A549 (cell line): ENCODE measurements at regions not wholly inside any gene's neighbourhood (a gene's known extent, or its start where the extent isn't known, plus 50 kb on each side); places are given as distances from the start of the nearest gene placed in this dataset.

ENCODE experiments used
- BHLHE40 ChIP-seq: IDR thresholded peaks from 2 replicates; pipeline ENCODE4 v1.6.1; 2012; ENCODE audit warnings: low read depth, low read length, inconsistent platforms
- FOSL2 ChIP-seq, 2 experiments: fragments of 450-650 bp in 1 of 2; fragments of >200 bp in 1 of 2; sonication (Bioruptor Twin) in 1 of 2; formaldehyde crosslinking; IDR thresholded peaks; 2 replicates each; pipeline versions ENCODE4 v1.5.0 to v1.6.1; 2016 to 2020; ENCODE audit warnings: mild to moderate bottlenecking in 1 of 2, moderate library complexity in 1 of 2
- POLR2A ChIP-seq: IDR thresholded peaks from 2 replicates; pipeline ENCODE4 v1.6.1; 2012; ENCODE audit warnings: mild to moderate bottlenecking, low read length
- POLR2AphosphoS2 ChIP-seq: conservative IDR thresholded peaks from 2 replicates; pipeline ENCODE4 v1.6.1; 2012; ENCODE audit warnings: low read length, improper control_type of control experiment, inconsistent platforms
- RCOR1 ChIP-seq: fragments of 150-350 bp; IDR thresholded peaks from 2 replicates; pipeline ENCODE4 v1.6.1; 2014; ENCODE audit warnings: antibody characterized with exemption, low read length, low read depth
- ZFP36 ChIP-seq: fragments of 450-650 bp; IDR thresholded peaks from 2 replicates; pipeline ENCODE4 v1.6.1; 2014; ENCODE audit warnings: borderline replicate concordance; ENCODE audit not compliant: partially characterized antibody
- TF ChIP-seq, protein P1 (sequence below): fragments of 150-350 bp; IDR thresholded peaks from 2 replicates; pipeline ENCODE4 v1.6.1; 2014; ENCODE audit warnings: low read depth, mild to moderate bottlenecking, low read length
- TF ChIP-seq, protein P2 (sequence below): fragments of >200 bp; sonication (Bioruptor Twin); formaldehyde crosslinking; IDR thresholded peaks from 3 replicates; pipeline ENCODE4 v1.5.1; 2016
- TF ChIP-seq, protein P3 (sequence below): fragments of 200-600 bp; sonication (generic); IDR thresholded peaks from 2 replicates; pipeline ENCODE4 v1.6.1; 2016; ENCODE audit warnings: antibody characterized with exemption, mild to moderate bottlenecking, moderate library complexity
- TF ChIP-seq, protein P4 (sequence below): IDR thresholded peaks from 2 replicates; pipeline ENCODE4 v1.6.1; 2012; ENCODE audit warnings: low read depth, borderline replicate concordance

DNA sequence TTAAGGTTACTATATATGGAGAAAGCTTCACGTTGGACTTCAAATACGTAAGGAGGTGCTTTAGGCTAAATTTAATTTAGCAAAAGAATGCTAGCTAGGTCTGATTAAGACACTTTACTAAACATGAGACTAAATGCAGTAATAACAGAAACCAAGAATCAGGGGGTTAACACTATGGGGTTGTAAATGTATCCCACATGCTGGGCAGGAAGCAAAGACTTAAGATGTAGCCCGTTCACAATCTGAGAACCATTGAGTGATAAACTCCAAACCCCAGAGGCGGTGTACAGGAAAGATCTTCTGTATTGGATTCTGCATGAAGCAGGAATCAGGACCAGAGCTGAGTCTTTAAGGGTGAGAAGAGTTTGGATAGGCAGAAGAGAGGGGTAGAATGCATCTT is 60.4 kb downstream of the FZD1 start:
- TF ChIP-seq ZFP36 (no peak), RCOR1 (no peak), BHLHE40 (no peak), POLR2AphosphoS2 (no peak), FOSL2 (IDR thresholded peaks at IDR 0.05) (no peak), FOSL2 (CRISPR knock-in tag; IDR thresholded peaks at IDR 0.05) (no peak), POLR2A (no peak)
- TF ChIP-seq, protein P1, sequence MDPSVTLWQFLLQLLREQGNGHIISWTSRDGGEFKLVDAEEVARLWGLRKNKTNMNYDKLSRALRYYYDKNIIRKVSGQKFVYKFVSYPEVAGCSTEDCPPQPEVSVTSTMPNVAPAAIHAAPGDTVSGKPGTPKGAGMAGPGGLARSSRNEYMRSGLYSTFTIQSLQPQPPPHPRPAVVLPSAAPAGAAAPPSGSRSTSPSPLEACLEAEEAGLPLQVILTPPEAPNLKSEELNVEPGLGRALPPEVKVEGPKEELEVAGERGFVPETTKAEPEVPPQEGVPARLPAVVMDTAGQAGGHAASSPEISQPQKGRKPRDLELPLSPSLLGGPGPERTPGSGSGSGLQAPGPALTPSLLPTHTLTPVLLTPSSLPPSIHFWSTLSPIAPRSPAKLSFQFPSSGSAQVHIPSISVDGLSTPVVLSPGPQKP = no peak
- TF ChIP-seq, protein P2, sequence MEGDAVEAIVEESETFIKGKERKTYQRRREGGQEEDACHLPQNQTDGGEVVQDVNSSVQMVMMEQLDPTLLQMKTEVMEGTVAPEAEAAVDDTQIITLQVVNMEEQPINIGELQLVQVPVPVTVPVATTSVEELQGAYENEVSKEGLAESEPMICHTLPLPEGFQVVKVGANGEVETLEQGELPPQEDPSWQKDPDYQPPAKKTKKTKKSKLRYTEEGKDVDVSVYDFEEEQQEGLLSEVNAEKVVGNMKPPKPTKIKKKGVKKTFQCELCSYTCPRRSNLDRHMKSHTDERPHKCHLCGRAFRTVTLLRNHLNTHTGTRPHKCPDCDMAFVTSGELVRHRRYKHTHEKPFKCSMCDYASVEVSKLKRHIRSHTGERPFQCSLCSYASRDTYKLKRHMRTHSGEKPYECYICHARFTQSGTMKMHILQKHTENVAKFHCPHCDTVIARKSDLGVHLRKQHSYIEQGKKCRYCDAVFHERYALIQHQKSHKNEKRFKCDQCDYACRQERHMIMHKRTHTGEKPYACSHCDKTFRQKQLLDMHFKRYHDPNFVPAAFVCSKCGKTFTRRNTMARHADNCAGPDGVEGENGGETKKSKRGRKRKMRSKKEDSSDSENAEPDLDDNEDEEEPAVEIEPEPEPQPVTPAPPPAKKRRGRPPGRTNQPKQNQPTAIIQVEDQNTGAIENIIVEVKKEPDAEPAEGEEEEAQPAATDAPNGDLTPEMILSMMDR = no peak
- TF ChIP-seq, protein P3, sequence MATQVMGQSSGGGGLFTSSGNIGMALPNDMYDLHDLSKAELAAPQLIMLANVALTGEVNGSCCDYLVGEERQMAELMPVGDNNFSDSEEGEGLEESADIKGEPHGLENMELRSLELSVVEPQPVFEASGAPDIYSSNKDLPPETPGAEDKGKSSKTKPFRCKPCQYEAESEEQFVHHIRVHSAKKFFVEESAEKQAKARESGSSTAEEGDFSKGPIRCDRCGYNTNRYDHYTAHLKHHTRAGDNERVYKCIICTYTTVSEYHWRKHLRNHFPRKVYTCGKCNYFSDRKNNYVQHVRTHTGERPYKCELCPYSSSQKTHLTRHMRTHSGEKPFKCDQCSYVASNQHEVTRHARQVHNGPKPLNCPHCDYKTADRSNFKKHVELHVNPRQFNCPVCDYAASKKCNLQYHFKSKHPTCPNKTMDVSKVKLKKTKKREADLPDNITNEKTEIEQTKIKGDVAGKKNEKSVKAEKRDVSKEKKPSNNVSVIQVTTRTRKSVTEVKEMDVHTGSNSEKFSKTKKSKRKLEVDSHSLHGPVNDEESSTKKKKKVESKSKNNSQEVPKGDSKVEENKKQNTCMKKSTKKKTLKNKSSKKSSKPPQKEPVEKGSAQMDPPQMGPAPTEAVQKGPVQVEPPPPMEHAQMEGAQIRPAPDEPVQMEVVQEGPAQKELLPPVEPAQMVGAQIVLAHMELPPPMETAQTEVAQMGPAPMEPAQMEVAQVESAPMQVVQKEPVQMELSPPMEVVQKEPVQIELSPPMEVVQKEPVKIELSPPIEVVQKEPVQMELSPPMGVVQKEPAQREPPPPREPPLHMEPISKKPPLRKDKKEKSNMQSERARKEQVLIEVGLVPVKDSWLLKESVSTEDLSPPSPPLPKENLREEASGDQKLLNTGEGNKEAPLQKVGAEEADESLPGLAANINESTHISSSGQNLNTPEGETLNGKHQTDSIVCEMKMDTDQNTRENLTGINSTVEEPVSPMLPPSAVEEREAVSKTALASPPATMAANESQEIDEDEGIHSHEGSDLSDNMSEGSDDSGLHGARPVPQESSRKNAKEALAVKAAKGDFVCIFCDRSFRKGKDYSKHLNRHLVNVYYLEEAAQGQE = no peak
- TF ChIP-seq, protein P4, sequence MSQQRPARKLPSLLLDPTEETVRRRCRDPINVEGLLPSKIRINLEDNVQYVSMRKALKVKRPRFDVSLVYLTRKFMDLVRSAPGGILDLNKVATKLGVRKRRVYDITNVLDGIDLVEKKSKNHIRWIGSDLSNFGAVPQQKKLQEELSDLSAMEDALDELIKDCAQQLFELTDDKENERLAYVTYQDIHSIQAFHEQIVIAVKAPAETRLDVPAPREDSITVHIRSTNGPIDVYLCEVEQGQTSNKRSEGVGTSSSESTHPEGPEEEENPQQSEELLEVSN = no peak
